Activated CD4-positive, alpha-beta T cell treated with anti-CD3 and anti-CD28 coated beads, Interleukin-2, Interleukin-6, amounts not matched to agents 100 ng/mL and 50 ng/mL, durations not matched to agents 16 hours and 8 hours (primary cell): ENCODE measurements at regions not wholly inside any gene's neighbourhood (a gene's known extent, or its start where the extent isn't known, plus 50 kb on each side); places are given as distances from the start of the nearest gene placed in this dataset.

ENCODE experiments used
- DNase-seq: peaks from one replicate; pipeline ENCODE4 v3.0.0-alpha.2; 2020

DNA sequence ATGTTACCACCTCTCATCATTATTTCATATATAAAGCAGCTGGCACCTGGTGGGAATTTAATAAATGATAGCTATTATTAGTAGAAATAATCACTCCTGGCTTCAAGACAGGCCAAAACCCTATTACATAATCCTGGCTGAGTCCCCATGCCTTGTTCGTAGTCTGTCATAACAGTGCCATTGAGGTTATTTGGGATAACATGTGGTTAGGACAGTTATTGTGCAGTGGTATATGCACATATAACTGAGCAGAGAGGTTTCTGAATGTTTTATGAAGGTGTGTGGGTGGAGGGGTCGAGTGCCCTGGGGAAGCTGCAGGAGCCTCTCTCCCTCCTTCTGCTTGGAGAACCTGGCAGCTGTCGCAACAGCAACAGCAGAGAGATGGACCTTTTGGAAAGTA, 162.4 kb upstream of the NABP1 start:
- no peak for DNase-seq

DNA sequence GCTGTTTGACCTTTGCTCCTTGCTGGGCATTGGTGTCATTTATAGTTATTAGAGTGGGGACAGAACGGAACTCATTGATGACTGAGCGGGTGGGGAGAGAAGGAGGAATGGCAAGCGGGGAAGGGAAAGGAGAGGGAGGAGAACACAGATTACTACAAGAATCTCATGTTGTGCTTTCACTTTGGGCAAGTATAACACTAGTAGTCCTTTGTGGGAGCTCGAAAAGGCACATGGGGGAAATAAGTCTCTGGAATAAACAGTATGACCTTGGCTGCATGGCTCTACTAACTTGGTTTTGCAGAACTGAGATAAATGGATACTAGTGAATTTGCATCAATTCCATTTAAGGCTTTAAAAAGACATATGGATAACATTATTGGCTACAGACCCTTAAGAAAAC, 161.7 kb upstream of the NABP1 start:
- DNase-seq = no peak

GRCh38 chr2:191521608-191522208, 156.2 kb upstream of the NABP1 start:
- DNase-seq = peak; percentile 5

GRCh38 chr2:191522478-191523120, 155.3 kb upstream of the NABP1 start:
- no peak for DNase-seq

DNA sequence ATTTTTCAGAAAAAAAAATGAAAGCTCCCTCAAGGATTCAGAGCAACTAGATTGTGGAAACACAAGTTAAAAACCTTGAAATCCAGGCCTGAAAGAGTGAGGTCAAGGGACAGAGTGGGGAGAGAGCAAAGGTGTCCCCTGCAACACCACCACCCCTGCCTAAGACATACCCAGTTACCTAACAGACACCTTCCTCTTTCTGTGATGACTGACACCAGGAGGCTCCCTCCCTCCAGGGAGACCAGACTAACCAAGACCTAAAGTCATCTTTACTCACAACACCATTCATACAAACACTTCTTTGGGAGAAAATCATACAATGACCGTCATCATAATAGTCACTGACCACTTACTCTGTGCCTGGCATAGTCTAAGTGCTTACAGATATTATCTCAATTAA, 151.8 kb upstream of the NABP1 start:
- DNase-seq = no peak

GRCh38 chr2:191526536-191526935, 151.4 kb upstream of the NABP1 start:
- no peak for DNase-seq

DNA sequence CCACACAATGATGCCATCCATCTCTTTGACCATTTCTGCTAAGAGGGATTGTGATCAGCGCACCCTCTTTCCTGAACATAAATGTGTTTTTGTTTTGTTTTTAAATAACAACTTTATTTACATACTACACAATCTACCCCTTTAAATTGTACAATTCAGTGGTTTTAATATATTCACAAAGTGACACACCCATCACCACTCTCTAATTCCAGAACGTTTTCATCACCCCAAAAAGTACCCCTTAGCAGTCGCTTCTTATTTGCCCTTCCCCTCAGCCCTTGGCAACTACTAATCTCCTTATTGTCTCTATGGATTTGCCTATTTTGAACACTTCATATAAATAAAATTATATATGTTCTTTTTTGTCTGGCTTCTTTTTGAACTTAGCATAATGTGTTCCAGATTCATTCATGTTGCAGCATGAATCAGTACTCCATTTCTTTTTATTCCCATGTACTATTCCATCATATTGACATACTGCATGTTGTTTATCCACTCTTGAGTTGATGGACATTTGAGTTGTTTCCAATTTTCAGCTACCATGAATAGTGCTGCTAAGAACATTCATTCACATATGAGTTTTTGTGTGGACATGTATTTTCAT, 150.9 kb upstream of the NABP1 start:
- DNase-seq = no peak

DNA sequence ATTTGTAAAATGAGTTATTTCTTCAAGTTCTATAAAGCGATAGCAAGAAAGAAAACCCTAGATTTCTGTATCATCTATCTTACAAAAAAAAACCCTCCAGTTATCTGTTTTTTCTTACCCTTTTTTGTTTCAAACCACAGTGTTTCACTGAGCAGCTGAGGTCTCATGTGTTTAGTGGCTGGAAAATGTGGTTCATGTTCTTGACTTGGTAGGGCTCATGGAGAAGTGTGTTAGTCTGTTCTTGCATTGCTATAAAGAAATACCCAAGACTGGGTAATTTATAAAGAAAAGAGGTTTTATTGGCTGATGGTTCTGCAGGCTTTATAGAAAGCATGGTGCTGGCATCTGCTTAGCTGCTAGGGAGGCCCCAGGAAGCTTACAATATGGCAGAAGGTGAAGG, 147.3 kb upstream of the NABP1 start:
- no peak for DNase-seq

- DNase-seq = no peak
These were observed 144.2 kb upstream of the NABP1 start for GRCh38 chr2:191533693-191534180.

- DNase-seq = no peak
These were observed 140.0 kb upstream of the NABP1 start for GRCh38 chr2:191537921-191538320.

DNA sequence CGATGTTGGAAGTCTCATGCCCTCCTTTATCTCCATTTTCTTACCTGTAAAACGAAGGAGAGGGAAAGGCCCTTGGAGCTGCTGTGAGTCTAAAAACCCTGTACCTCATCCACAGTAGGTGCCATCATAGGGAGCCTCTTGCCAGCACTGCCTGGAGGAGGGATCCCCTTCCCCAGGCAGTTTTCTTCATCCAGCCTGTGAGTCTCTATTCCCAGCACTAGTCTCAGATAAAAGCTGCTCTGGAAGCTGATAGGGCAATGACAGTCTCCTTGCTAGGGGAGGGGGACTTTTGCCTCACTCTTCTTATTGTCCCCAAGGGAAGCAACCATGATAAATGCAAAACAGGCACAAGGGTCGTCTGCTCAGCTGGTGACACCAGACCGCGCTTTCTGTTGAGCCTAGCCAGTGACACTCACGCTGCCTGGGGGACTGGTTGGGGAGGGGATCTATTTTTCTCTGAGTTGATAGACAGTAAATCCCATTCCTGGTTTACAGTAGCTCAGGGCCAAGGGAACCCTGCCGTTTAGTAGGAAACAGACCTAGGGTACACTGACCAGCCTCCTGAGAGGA, 139.5 kb upstream of the NABP1 start:
- DNase-seq = no peak

DNA sequence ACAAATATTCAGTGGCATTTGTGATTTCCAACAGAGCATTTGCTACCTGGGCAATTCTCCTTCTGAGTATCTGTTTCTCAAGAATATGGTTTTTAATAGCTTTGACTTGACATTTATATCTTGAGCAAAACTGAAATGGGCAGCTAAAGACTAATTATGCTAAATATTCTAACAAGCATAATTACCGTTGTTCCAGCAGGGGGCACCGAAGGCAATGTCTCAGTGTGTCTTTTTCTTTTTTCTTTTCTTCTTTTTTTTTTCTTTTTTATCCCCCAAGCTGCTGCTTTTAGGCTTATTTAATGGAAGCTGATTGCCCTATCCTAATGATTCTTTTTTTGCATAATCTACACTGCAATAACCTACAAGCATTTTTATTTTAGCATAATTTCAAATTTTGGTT, 138.9 kb upstream of the NABP1 start:
- peak; percentile 36 for DNase-seq

- no peak for DNase-seq
These were observed 137.3 kb upstream of the NABP1 start for GRCh38 chr2:191540681-191541080.

DNA sequence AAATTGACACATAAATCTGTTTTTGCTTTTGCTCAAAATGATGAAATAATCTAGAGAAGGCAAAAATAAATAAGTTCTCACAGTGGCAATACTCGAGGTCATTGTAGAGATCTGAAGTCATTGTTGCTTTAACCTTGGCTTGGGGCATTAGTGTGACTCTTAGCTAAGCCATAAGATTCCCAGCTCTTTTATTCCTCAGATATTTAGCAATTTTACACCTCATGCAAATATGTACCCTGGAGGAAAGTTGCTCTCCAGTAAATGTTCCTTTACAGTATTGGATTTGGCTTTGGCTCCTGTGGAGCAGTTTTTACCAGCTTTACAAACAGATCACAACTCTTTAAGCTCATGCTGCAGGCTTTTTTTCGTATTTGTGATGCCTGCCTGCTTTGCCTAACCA, 134.2 kb upstream of the NABP1 start:
- no peak for DNase-seq

DNA sequence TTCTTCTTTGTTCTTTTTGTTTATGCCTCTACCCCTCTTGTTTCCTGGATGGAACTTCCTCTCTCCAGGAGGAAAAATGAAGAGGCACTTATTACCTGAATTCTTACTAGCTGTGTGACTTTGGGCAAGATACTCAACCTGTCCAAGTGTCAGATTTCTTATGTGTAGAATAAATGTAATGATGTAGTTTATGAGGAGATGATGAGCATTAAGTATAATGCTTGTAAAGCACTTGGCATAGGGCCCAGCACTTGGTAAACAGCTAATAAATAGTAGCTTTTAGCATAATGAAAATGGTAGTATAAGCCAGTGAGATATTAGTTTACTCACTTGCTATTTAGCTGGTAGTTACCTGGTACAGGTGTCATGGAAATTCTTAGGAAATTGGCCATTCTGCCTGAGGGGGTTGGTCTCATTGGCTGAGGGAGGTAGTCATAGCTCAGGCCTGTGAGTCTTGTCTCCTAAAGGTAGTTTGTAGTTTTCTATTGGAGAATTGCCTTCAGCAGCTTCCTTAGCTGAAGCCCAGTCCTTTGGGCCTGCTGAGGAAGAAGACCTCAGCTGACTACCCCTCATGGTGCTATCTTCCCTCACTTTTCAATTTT, 133.4 kb upstream of the NABP1 start:
- no peak for DNase-seq

GRCh38 chr2:191545361-191545760, 132.6 kb upstream of the NABP1 start:
- DNase-seq = no peak

- DNase-seq = no peak
These were observed 125.9 kb upstream of the NABP1 start for GRCh38 chr2:191552066-191552465.

GRCh38 chr2:191554240-191554639, 123.7 kb upstream of the NABP1 start:
- DNase-seq = no peak

GRCh38 chr2:191555092-191555742, 122.7 kb upstream of the NABP1 start:
- DNase-seq = peak; percentile 86

DNA sequence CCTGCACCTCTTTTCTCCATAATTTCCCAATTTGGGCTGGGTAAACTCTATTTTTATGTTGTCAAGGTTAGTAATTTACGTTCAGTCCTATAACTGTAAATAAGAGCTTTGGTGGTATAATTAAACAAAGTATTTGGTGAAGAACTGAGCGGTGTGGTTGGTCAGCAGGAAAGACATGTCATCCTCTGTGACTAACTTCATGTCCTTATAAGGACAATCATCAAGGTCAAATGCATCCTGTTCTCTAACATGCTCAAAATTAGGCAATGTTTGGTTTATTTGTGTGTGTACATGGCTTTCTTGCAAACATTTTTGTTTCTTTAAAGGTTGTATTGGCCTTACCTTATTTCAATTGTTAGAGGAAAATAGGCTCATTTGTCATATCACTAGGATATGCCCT, 121.5 kb upstream of the NABP1 start:
- DNase-seq = no peak

DNA sequence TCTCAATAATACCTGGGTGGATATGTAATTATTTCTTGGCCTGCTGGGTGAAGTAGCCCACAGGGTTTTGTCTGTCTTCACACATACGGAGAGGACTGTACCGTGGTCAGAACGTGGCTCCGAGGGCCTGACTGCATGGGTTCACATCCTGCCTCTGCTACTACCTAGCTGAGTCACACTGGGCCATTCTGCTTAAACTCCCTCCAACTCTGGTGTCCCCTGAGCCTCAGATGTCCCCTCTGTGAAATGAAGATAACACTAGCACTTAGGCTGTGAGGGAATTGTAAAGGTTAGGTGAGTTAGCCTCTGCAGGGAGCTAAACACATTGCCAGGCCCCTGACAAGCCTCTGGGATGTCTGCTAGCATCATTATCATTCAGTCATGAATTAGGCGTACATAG, 120.1 kb upstream of the NABP1 start:
- peak; percentile 25 for DNase-seq

DNA sequence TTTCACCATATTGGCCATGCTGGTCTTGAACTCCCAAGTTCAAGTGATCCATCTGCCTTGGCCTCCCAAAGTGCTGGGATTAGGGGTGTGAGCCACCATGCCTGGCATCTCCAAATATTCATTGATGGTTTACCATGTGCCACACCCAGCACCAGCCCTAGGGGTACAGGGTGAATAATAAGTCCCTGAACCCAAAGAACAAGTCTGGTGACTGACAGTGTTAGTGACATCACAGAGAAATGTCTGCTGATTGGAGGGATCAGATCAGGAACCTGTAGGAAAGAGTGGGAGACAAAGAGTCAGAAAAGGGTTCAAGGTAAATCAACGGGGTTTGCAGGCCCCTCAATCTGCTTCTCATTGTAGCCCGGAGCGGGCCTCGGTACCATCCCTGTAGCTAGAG, 118.4 kb upstream of the NABP1 start:
- DNase-seq = no peak

DNA sequence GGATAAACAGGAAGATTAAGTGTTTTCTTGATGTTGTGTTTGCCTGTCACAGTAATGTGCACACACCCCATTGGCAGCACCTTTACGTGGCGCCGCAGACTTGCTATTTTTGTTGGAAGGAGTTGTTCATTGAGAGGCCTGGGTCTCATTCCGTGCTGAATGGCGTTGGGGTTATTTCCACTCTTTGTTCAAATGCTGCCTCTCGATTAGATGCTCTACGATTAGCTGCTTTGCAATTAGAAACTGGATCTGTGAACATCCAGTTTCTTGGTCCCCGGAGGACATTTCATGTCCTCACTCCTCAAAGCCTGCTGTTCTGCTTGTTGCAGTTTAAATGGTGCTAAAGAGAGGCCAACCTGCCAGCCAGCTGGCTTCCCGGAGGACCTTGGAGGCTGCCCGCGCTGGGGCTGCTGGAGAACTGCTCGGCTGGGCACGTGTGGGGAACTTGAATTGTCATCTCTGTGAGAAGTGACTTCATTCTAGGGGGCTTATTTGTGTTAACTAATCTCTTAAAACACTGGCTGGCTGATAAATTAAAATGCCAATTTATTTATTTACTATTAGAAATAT, 117.4 kb upstream of the NABP1 start:
- DNase-seq = no peak
